ENCODE measurements at regions not wholly inside any gene's neighbourhood (a gene's known extent, or its start where the extent isn't known, plus 50 kb on each side); places are given as distances from the start of the nearest gene placed in this dataset.

- no peak for TF ChIP-seq CTCF (IDR thresholded peaks at IDR 0.05; ENCODE audit: control extremely low read depth, extremely low read depth, low read depth, missing control alignments)
- ChIA-PET POLR2A (no interaction called here), CTCF (no interaction called here)
- DNase-seq (ENCODE audit: extremely low spot score): no peak
Measured at GRCh38 chr4:83779103-83780052, 243.5 kb downstream of the GPAT3 start.

GRCh38 chr4:83772685-83773084, 236.8 kb downstream of the GPAT3 start:
- no peak for DNase-seq (ENCODE audit: extremely low spot score)
- ChIA-PET CTCF (no interaction called here), POLR2A (no interaction called here)
- TF ChIP-seq CTCF (IDR thresholded peaks at IDR 0.05; ENCODE audit: control extremely low read depth, extremely low read depth, low read depth, missing control alignments): no peak

- peak; percentile 14 for DNase-seq (ENCODE audit: extremely low spot score)
Measured at GRCh38 chr4:83771113-83771705, 235.3 kb downstream of the GPAT3 start.

GRCh38 chr4:83768146-83768545, 232.2 kb downstream of the GPAT3 start:
- TF ChIP-seq CTCF (IDR thresholded peaks at IDR 0.05; ENCODE audit: control extremely low read depth, extremely low read depth, low read depth, missing control alignments): no peak
- ChIA-PET POLR2A (no interaction called here), CTCF (no interaction called here)
- DNase-seq (ENCODE audit: extremely low spot score): no peak

More at GRCh38 chr4:83771113-83771705, 235.3 kb downstream of the GPAT3 start:
- CTCF ChIA-PET: interaction anchor here (0.9 to 1.0 kb wide), 2 partner anchors 702 to 758 kb away, joined by 3 read pairs; no protein-coding TSS in a partner anchor
- POLR2A ChIA-PET: no interaction called here
- peak; percentile 45 for TF ChIP-seq CTCF (IDR thresholded peaks at IDR 0.05; ENCODE audit: control extremely low read depth, extremely low read depth, low read depth, missing control alignments)

- ChIA-PET CTCF (no interaction called here), POLR2A (no interaction called here)
- no peak for TF ChIP-seq CTCF (IDR thresholded peaks at IDR 0.05; ENCODE audit: control extremely low read depth, extremely low read depth, low read depth, missing control alignments)
- DNase-seq (ENCODE audit: extremely low spot score): no peak
Measured at GRCh38 chr4:83767067-83767466, 231.2 kb downstream of the GPAT3 start.

GRCh38 chr4:83759611-83760010, 223.7 kb downstream of the GPAT3 start:
- no peak for TF ChIP-seq CTCF (IDR thresholded peaks at IDR 0.05; ENCODE audit: control extremely low read depth, extremely low read depth, low read depth, missing control alignments)
- ChIA-PET POLR2A (no interaction called here), CTCF (no interaction called here)
- DNase-seq (ENCODE audit: extremely low spot score): no peak
